SIG-M5 (cell line): ENCODE measurements at regions not wholly inside any gene's neighbourhood (a gene's known extent, or its start where the extent isn't known, plus 50 kb on each side); places are given as distances from the start of the nearest gene placed in this dataset.
"Not testable (repeated sequence)": the region's sequence is repeated elsewhere in the genome, so short reads cannot be mapped to it uniquely, and the experiment has no call there.

Experiments
- DNase-seq: peaks from one replicate; lab custom pipeline; 2025; lab: John Stamatoyannopoulos, UW

DNA sequence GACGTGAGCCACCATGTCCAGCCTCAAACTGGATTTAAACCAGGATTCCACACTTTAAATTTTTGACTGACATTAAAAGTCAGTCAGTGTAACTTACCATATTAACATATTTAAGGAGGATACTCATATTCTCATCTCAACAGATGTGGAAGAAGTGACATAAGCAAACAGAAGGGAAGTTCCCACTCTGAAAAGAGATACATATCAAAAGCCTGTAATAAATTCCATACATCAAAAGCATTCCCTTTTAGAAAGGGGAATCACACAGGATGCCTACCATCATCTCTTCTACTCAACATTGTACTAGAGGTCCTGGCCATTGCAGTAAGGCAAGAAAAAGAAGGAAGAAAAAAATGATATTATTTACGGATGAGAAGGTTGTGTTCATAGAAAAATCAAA, 618.2 kb upstream of the DIPK2B start:
- DNase-seq = no peak

DNA sequence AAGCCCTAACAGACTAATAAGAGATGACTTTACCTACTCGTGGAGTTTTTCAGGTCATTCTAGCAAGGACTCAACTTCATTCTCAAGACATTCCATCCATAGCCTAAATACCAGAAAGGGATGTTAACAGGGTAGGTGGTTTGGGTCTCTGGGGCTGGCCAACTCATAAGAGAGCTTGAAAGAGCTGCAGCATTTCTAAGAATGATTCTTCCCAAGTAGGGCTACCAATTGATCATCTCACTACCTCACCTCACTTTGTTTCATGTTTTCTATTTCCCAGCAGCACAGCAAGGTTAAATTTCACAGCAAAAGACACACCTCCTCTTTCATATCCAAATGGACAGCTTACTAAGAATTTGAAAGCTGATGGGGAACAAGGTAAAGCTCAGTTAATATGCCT, 614.8 kb upstream of the DIPK2B start:
- DNase-seq = no peak

DNA sequence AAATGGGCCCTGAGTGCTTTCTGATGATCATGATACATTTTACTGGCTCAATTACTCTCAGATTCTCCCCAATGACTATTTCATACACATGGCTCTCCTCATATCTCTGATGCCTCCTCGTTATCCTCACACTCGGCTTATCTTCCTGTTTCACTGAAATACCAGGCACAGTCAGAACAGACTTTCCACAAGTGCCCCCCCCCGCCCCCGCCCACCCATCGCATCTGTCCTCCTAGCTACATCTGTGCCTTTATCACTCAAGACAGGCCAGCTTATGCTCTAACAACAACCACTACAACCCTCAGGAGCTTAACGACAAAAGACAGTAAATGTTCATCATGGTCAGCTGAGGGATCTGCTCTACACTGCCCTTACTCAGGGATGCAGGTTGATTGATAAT, 610.6 kb upstream of the DIPK2B start:
- DNase-seq = no peak

DNA sequence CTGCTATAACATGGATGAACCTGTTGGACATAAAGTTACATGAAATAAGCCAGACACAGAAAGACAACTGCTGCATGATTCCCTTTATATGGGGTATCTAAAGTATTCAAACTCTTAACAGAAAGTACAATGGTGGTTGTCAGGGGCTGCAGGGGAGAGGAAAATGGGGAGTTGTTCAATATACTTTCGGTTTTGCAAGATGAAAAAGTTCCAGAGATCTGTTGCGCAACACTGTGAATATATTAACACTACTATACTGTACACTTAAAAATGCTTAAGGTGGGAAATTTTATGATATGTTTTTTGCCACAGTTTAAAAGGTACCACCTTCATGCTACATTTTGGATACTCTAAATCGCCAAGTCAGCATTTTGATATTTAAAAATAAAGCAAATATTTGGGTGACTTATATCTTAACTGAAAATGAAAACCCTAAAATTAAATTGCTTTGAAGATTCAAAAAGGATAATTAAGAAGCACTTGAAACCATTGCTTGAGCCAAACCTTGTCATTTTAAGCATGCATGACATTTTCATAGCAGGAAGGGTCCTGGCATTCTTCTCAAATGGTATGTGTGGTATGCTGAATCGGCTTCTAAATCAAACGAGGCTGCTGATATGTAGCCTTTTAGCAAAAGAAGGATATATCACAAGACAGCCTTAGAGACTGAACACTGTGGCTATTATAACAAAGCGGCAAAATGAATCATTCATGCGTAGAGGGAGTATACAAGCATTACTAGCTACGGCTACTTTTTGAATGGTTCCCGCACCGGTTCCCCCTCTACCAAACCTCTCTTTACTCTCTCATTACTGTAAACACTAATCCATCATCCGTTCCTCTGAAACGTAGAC, 607.1 kb upstream of the DIPK2B start:
- no peak for DNase-seq

DNA sequence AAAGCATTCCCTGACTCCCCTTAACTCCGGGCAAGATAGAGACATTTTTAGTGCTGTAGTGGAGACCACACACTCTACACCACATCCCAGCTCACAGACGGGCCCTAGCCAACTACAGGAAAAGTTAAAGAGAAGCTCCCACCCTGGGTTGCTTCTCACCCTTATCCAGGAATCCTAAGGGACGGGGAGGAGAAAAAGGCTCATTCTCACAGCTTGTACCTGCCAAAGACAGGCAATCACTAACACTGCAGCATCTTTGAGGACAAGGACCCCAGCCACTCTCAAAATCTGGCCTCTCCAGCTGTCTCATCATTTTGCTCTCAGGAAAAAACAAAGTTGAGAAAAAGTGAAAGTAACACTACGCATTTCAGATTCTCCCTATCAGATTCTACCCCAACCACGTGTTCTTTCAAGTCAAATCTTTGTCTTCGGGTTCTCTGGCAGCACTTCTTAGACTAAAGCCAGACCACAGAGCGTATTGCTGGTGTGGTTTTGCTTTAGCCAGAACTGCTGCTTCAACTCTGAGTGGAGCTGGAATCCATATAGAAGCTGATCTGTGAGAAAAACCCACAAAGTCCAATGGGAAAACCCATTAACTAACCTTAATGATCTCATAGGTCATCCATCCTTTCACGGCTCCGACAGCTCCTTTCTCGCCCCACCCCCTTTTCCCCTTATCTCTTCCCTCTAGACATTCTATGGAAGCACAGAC, 605.9 kb upstream of the DIPK2B start:
- DNase-seq = no peak

DNA sequence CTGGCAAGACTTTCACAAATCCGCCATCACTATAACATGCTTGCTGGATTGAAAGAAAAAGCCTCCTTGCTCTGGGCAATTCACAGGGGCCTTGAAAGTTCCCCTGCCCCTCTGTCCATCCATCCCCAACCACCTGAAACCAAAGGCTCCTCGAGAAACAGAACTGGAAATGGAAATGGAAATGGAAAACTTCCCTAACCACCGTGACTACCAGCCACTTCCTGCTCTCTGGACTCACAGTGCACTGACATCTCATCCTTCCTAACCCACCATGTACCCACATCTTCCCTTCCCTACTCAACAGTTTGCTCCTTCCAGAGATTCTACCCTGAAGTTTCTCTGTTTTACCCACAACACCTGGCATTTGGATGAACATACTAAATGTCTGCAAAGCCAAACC, 603.6 kb upstream of the DIPK2B start:
- DNase-seq = no peak

DNA sequence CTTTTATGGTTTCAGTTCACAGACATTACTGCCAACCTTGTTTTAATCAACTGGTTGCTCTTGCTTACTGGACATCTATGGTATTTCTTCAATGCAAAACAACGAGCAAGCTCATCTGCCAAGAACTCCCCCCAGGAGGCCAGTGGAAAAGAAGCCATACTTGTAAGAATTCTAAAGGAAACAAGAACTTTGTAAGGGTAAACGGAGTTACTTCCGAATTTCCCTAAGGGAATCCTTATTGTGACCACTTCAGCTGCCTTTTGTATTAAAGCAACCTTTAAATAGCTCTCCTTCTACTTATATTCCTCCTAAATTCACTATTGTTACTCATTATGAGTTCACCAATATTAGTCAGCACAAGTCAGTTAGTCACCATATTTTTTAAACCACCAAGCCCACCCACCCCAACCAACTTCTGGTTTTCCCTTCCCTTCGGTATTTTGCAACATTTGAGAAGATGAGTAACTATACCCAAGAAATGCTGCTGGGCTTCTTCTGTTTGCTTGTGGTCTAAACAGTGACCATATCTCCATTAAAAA, 602.8 kb upstream of the DIPK2B start:
- peak; percentile 56 for DNase-seq

DNA sequence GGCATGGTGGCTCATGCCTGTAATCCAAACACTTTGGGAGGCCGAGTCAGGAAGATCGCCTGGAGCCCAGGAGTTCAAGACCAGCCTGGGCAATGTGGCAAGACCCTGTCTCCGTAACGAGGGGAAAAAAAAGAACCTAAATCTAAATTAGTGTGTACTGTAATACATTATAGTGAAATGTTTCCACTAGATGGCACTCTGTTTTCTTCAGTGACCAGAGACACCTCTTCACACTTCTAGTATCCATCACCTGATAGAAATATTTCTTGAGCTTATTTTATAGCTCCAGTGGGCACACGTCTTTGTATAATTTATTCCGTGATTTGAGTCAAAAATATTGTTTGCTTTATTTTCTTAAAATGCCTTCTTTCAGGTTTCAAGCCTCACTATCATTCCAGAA, 600.9 kb upstream of the DIPK2B start:
- no peak for DNase-seq

DNA sequence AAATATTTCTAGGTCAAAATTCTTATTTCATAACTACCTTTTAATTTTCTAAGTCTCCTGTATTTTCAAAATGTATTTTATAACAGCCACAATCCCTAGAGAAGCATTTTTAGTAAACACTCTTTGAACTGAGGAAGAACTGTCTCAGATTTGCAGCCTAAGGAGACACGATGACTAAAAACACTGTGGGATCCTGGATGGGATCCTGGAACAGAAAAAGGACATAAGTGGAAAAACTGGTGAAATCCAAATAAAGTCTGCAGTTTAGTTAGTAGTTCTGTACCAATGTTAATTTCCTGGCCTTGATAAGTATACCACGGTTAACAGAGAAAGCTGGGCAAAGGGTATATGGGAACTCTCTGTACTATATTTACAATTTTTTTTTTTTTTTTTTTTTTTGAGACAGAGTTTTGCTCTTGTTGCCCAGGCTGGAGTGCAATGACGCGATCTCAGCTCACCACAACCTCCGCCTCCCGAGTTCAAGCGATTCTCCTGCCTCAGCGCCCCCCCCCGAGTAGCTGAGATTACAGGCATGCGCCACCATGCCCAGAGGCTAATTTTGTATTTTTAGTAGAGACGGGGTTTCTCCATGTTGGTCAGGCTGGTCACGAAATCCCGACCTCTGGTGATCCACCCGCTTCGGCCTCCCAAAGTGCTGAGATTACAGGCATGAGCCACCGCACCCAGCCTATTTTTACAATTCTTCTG, 600.2 kb upstream of the DIPK2B start:
- not testable (repeated sequence) for DNase-seq

DNA sequence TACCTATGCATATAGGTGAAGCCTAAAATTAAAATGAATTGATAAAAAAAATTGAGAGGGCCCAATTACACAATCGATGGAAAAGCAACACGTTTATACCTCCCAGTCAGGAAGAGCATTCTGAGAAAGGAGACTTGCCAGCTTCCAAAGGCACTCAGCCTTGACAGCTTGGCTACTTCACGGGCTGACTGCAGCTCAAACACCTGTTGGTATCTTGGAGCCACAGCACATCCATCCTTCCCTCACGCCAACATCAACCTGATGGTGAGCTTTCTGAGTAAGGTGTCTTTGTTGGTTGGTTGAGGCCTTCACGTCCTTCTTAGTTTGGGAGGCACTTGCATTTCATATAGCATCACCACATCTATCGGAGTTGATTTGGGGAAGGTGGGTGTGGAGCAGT, 598.9 kb upstream of the DIPK2B start:
- DNase-seq = no peak

DNA sequence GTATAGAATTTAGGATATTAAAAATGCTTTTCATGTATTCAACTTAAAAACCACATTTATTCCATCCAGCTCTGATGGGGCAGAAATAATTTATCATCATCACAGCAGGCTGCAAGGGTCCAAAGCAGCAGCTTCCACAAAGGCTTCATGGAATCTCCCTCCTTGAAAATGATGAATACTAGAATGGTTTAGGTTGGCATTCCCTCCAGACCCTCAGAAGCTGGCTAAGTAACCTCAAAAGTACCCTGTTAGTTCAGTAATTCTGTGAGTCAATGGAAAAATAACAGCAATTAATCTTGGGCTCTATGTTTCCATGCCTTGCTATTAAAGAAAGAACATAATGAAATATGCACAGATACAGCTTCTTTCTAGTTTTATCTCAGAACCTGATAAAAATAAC, 594.9 kb upstream of the DIPK2B start:
- DNase-seq = no peak

DNA sequence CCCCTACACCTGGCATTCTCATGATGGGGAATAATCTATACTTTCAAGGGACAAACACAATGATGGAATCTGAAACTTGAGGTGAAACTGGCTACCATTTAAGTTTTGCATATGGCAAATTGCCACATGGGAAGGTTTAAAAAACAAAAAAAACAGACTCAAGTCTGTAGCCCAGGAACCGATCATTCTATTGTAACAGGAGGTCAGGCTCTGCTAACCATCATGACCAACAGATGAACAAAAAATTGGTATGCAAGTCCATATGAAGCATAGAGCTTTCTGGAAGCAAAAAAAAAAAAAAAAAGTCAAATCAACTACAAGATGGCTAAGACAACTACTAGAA, 594.3 kb upstream of the DIPK2B start:
- no peak for DNase-seq

DNA sequence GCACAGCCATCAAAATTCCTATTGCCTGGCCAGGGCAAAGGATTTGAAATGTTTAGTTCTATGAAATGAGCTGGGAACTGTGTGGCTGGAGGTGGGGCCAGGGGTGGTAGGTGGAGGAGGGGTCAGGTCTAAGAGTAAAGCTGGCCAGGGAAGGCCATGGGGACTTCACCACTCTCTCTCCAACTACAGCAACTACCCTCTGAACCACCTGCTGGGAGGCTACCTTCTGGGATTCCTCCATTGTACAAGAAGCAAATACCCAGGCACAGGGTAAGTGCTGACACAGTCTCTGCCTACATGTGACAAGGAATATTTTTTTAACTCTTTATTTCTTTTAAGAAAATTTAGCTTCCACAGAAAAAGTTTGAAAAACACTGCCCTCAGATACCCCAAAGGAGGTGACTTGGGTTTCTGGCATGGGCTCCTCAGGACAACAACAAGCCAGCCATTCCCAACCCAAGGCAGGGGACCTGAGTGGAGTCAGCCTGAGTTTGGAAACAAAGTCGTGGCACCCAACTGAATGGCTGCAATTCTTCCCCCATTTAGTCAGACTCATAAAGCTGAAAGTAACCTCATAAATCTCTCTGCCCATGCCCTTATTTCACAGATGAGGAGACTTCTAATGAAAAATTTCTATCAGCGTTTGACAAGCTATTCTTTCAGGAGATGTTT, 593.8 kb upstream of the DIPK2B start:
- no peak for DNase-seq

DNA sequence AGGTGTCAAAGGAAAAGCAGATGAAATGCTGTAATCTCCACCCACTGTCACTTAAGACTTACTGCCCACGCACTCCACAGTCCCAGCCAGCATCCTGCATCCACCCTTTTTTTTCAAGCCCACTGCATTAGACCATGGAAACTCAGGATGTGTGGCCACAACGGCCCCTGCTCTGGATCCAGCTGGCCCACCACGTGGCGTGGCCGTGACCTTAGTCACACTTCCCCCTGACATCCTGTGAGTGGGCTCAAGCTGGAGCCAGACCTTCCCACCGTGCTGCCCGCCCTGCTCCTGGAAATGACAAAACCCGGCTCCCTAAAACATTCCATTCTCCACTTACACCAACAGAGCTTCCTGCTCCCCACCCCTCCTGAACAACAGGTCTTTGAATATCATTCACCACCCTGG, 588.3 kb upstream of the DIPK2B start:
- DNase-seq = no peak

DNA sequence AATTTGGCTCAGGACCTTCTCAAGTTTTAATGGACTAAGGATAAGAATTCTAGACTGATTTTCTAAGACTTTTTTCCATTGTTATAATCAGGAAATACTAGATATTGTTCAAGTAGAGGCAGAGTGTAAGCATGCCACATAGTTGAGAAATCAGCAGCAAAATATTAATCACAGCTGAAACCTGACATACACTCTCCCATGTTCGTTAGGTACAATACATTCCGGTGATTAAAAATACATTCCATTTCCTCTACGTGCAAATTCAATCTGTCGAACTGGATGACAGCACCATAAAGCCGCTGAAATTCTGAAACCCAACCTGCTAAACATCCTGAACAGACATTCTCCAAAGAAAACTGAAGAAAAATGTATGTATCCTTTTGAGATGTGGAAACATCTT, 587.6 kb upstream of the DIPK2B start:
- no peak for DNase-seq

DNA sequence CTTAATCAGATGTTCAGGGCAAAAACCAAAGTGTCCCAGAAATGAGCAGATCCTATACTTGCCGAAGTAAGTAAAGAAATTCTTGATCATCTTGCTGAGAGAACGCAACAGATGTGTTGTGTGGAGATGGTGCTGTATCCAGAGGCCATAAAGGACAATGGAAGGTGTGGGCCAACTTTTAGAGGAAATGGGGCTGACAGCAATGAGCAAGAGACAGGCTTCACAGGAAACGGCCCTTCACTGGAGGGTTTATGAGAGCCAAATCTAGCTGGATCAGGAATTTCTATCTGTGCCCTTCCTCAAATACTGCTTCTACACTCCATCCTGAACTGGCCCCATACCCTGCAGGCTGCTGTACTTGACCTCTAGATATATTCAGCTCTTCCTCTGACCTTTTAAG, 583.9 kb upstream of the DIPK2B start:
- DNase-seq = no peak

DNA sequence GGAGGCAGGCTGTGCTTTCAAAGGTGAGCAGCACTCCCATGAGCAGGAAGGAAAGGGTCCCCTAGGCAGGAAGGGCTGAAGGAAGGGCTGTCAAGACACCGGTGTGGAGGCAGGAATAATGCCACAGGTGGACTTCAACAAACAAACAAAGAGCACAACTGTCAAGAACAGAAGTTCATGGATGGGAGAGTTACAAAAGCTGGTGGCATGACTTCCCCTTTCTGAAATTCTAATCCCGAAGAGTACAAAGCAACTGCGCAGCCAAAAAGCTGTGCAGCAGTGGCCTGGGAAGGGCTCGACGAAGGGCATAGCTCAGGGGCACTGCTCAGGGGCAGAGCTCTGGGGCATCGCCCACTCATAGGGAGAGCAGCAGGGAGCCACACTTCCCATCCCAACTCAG, 582.3 kb upstream of the DIPK2B start:
- no peak for DNase-seq

DNA sequence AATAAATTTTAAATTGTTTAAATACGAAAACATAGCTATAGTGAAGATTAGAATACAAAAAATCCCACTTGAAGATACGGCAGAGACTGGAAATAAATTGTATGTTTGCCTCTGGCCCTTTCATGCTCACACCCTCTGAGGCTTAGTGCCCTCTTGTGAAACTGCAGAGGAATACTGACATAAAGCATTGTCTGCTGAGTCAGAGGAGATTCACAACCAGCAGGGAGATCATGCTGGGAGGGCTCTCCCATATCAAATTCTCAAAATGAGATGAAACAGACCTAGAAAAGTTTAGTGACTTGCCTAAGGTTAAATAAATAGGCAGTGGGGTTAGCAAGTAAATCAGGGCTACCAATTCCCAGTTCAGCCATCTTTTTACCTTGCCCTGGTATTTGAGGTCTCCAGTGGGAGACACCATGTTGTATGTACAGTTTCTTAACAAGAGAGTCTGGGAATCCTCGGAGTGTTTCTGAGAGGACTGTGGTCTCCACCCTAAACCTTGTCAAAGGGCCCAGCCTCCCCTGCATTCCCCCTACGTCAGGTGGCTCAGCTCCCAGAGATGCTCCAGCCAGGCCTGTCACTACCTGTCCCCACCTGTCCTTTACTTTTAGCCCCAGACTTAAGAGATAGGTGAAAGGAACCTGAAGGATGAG, 581.4 kb upstream of the DIPK2B start:
- no peak for DNase-seq

DNA sequence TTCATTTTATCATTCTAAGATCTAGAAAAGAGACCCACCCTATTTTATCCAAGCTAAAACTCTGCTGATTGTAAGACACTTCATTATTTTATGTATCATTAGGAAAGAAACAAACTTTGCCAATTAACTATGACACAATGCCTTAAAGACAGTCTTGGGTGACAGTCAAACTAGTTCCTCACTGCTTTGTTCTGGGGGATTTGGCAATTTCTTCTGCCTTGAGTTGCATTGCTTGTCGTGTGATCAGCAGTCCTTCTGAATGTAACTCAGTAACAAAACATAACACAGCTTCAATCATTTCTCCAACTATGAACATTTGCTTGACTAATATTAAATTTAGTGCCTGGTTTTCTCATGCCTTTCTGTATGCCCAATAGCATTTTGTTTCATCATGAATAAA, 577.9 kb upstream of the DIPK2B start:
- DNase-seq = peak; percentile 11

DNA sequence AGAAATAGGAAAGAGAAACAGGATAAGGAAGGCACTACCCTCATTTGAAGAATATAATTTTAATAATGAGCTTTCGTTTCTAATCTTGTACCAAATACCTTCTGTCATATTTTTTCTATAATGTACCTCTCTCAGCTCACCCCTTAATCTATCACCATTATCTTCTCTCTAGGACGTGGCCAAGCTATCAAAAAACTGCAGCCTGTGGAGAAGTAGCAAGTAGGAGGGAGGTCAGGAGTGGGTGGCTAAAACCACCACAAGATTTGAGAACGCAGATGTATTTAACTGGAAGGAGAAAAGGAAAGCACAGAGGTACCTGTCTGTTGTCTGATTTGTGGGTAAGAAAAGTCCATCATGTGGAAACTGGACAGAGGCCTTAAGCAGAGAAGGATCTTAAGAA, 576.7 kb upstream of the DIPK2B start:
- DNase-seq = no peak

DNA sequence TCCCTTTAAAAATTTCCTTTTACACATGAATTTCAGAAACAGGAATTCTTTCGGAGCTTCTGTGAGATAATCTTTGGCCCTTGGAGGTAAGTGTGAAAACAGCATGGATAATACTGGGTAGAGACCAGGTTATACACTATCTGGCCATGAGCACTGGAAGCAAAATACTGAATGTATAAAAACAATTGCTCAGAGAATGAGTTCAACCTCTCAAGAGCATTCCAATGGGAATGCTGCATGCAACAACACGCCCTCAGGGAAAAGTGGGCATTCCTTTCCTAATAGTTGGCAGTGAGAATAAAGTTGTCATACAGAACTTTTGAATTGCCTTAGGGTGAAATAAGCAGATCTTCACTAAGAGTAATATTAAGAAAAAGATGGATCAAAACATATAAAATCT, 574.8 kb upstream of the DIPK2B start:
- DNase-seq = no peak

DNA sequence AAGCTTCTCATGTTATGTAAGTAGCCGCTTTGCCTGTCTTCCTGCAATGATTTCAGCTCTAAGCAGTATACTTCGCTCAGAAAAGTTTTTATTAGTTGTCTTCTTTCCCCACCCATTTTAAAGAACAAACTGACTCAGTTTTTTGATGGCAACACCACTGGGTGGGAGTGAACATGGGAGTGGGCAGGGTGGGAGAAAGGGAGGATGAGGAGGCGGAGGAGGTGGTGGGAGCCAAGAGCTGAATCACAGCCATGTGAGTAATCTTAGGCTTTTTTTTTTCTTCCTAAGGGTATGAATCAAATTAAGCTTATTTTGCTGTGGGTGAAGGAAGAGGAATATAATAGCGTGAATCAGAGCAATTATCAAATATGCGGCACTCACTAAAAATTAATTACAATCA, 574.3 kb upstream of the DIPK2B start:
- no peak for DNase-seq
